SK-N-SH treated with all-trans-retinoic acid at 6 μM for 48 hours (cell line): ENCODE measurements at regions not wholly inside any gene's neighbourhood (a gene's known extent, or its start where the extent isn't known, plus 50 kb on each side); places are given as distances from the start of the nearest gene placed in this dataset.

Experiments
- ATAC-seq: fragments of 200-7000 bp; cut with Tn5 transposase; 3 replicates; pipeline ENCODE4 v1.9.1; 2020; ENCODE audit warnings: mild to moderate bottlenecking, moderate library complexity
- ARNTL ChIP-seq: fragments of 450-650 bp; formaldehyde crosslinking; IDR thresholded peaks from 2 replicates; pipeline ENCODE4 v1.5.0; 2020; ENCODE audit warnings: low read depth, mild to moderate bottlenecking, moderate library complexity, borderline replicate concordance
- BACH2 ChIP-seq: fragments of 250-450 bp; sonication (Bioruptor Pico); IDR thresholded peaks from 2 replicates; pipeline ENCODE4 v1.9.0; 2021; ENCODE audit warnings: mild to moderate bottlenecking, borderline replicate concordance
- CSDC2 ChIP-seq: fragments of 250-450 bp; sonication (Bioruptor Pico); IDR thresholded peaks from 2 replicates; pipeline ENCODE4 v1.5.0; 2020; ENCODE audit warnings: mild to moderate bottlenecking, moderate library complexity
- CSRNP3 ChIP-seq: fragments of 250-450 bp; sonication (Bioruptor Pico); IDR thresholded peaks from 2 replicates; pipeline ENCODE4 v1.5.1; 2021; ENCODE audit warnings: mild to moderate bottlenecking, moderate library complexity
- ESRRG ChIP-seq: fragments of 250-450 bp; sonication (Bioruptor Pico); IDR thresholded peaks from 2 replicates; pipeline ENCODE4 v1.6.1; 2021; ENCODE audit warnings: mild to moderate bottlenecking
- GLIS3 ChIP-seq: fragments of 250-450 bp; sonication (Bioruptor Pico); IDR thresholded peaks from 2 replicates; pipeline ENCODE4 v1.5.0; 2020; ENCODE audit warnings: mild to moderate bottlenecking, moderate library complexity
- ISL1 ChIP-seq: fragments of 250-450 bp; sonication (Bioruptor Pico); IDR thresholded peaks from 2 replicates; pipeline ENCODE4 v2.1.2; 2022; ENCODE audit warnings: mild to moderate bottlenecking, moderate library complexity
- OSR1 ChIP-seq: fragments of 250-450 bp; sonication (Bioruptor Pico); IDR thresholded peaks from 2 replicates; pipeline ENCODE4 v1.8.0; 2022; ENCODE audit warnings: moderate library complexity, mild to moderate bottlenecking, inconsistent platforms
- PATZ1 ChIP-seq: fragments of 250-450 bp; sonication (Bioruptor Pico); IDR thresholded peaks from 2 replicates; pipeline ENCODE4 v1.8.0; 2020; ENCODE audit warnings: mild to moderate bottlenecking, moderate library complexity, borderline replicate concordance
- POU6F1 ChIP-seq: fragments of 250-450 bp; sonication (Bioruptor Pico); IDR thresholded peaks from 2 replicates; pipeline ENCODE4 v1.8.0; 2021; ENCODE audit warnings: low read depth, mild to moderate bottlenecking, moderate library complexity, borderline replicate concordance
- PPARA ChIP-seq: fragments of 250-450 bp; sonication (Bioruptor Pico); IDR thresholded peaks from 2 replicates; pipeline ENCODE4 v1.5.0; 2020; ENCODE audit warnings: mild to moderate bottlenecking, borderline replicate concordance
- RARB ChIP-seq: fragments of 250-450 bp; sonication (Bioruptor Pico); IDR thresholded peaks from 2 replicates; pipeline ENCODE4 v1.8.0; 2021; ENCODE audit warnings: mild to moderate bottlenecking, moderate library complexity
- SNAI2 ChIP-seq: fragments of 250-450 bp; sonication (Bioruptor Pico); IDR thresholded peaks from 2 replicates; pipeline ENCODE4 v1.5.0; 2020; ENCODE audit warnings: mild to moderate bottlenecking, moderate library complexity
- TCF4 ChIP-seq: fragments of 250-450 bp; sonication (Bioruptor Pico); IDR thresholded peaks from 2 replicates; pipeline ENCODE4 v1.8.0; 2021; ENCODE audit warnings: mild to moderate bottlenecking, moderate library complexity, borderline replicate concordance
- TOX ChIP-seq: fragments of 250-450 bp; sonication (Bioruptor Pico); IDR thresholded peaks from 2 replicates; pipeline ENCODE4 v1.8.0; 2021; ENCODE audit warnings: mild to moderate bottlenecking, moderate library complexity, borderline replicate concordance
- ZC3H10 ChIP-seq: fragments of 250-450 bp; sonication (Bioruptor Pico); IDR thresholded peaks from 2 replicates; pipeline ENCODE4 v1.5.1; 2021; ENCODE audit warnings: mild to moderate bottlenecking, moderate library complexity
- ZFP3 ChIP-seq: fragments of 250-450 bp; sonication (Bioruptor Pico); IDR thresholded peaks from 2 replicates; pipeline ENCODE4 v1.5.0; 2020; ENCODE audit warnings: mild to moderate bottlenecking, moderate library complexity
- ZNF565 ChIP-seq: fragments of 450-650 bp; formaldehyde crosslinking; conservative IDR thresholded peaks from 2 replicates; pipeline ENCODE4 v1.5.0; 2020; ENCODE audit warnings: low read depth, mild to moderate bottlenecking, moderate library complexity
- ZNF70 ChIP-seq: fragments of 450-650 bp; formaldehyde crosslinking; IDR thresholded peaks from 2 replicates; pipeline ENCODE4 v1.5.0; 2020; ENCODE audit warnings: mild to moderate bottlenecking, moderate library complexity
- ZNF8 ChIP-seq: fragments of 450-650 bp; formaldehyde crosslinking; IDR thresholded peaks from 2 replicates; pipeline ENCODE4 v1.5.0; 2020; ENCODE audit warnings: mild to moderate bottlenecking, moderate library complexity
- TF ChIP-seq, protein P1 (sequence below): fragments of 250-450 bp; sonication (Bioruptor Pico); IDR thresholded peaks from 2 replicates; pipeline ENCODE4 v1.5.1; 2020; ENCODE audit warnings: low read depth, mild to moderate bottlenecking, moderate library complexity
- TF ChIP-seq, protein P2 (sequence below): fragments of 250-450 bp; sonication (Bioruptor Pico); IDR thresholded peaks from 2 replicates; pipeline ENCODE4 v1.5.0; 2020; ENCODE audit warnings: mild to moderate bottlenecking, moderate library complexity

DNA sequence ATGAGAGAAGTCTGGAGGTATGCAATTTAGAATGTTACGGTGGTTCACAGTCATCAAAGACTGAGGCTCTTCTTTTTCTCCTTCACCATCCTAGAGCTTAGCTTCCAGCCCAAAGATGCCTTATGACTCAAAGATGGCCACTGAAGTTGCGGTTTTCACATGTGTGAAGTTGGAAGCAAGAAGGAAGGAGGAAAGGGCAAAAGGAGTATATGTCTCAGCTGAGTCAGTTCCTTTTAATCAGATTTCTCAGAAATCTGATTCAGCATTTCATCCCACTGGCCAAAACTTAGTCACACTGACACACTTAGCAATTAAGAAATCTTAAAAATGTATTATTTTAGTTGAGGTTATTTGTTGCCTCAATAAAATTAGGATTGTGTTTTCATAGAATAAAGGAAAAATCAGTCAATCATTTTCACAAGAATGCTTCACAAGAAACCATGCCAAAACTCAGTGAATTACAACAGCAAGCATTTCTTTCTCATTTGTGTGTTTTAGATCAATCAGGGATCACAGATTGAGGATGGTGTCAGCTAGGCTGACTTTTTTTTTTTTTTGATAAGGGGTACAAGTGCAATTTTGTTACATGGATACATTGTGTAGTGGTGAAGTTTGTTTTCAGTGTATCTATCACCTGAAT is 211.1 kb upstream of the GADL1 start:
- TF ChIP-seq PPARA (CRISPR knock-in tag) = no peak
- TF ChIP-seq ZC3H10 (CRISPR knock-in tag) = no peak
- no peak for TF ChIP-seq ZNF8 (CRISPR knock-in tag)
- no peak for TF ChIP-seq BACH2 (CRISPR knock-in tag)
- TF ChIP-seq, all 23 proteins: peak for 0

GRCh38 chr3:31106204-31106603 is 211.7 kb upstream of the GADL1 start:
- ATAC-seq = peak; percentile 51
- TF ChIP-seq ESRRG (CRISPR knock-in tag) (no peak), GLIS3 (CRISPR knock-in tag) (no peak), CSDC2 (CRISPR knock-in tag) (no peak), ZNF565 (CRISPR knock-in tag) (no peak), ZFP3 (CRISPR knock-in tag) (no peak), RARB (CRISPR knock-in tag) (no peak), ZNF70 (CRISPR knock-in tag) (no peak), ZC3H10 (CRISPR knock-in tag) (no peak), OSR1 (CRISPR knock-in tag) (no peak), TOX (CRISPR knock-in tag) (no peak), ISL1 (CRISPR knock-in tag) (no peak), CSRNP3 (CRISPR knock-in tag) (no peak), BACH2 (CRISPR knock-in tag) (no peak), PATZ1 (no peak), SNAI2 (CRISPR knock-in tag) (no peak), PPARA (CRISPR knock-in tag) (no peak)
- TF ChIP-seq, all 23 proteins: peak for 0

More for the DNA sequence above, 211.1 kb upstream of the GADL1 start:
- ATAC-seq = peak; percentile 96

DNA sequence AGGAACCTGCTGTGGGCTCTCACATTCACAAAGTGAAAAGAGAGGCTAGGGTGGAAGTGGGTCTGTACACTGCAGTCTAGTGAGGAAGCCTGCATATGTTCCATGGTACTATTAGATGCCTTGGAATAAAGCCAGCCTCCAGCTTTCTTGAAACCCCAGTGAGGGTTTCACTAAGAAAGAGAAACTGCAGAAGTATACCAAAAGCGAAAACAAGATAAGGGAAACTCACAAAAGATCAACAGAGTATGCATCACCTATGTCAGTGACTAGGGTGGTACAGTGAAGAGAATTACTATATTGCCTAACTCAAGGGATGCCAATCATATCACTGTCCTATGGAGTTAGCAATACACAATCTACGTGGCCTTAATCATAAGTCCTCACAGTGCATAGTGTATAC is 212.5 kb upstream of the GADL1 start:
- TF ChIP-seq ZC3H10 (CRISPR knock-in tag) (no peak), ISL1 (CRISPR knock-in tag) (no peak), PPARA (CRISPR knock-in tag) (no peak), RARB (CRISPR knock-in tag) (no peak), GLIS3 (CRISPR knock-in tag) (no peak), OSR1 (CRISPR knock-in tag) (no peak), BACH2 (CRISPR knock-in tag) (no peak), ARNTL (CRISPR knock-in tag) (no peak), ESRRG (CRISPR knock-in tag) (no peak), POU6F1 (no peak), TCF4 (CRISPR knock-in tag) (no peak), CSRNP3 (CRISPR knock-in tag) (no peak), ZNF565 (CRISPR knock-in tag) (no peak), ZNF8 (CRISPR knock-in tag) (no peak), ZNF70 (CRISPR knock-in tag) (no peak), TOX (CRISPR knock-in tag) (no peak), CSDC2 (CRISPR knock-in tag) (no peak)
- TF ChIP-seq, protein P1, sequence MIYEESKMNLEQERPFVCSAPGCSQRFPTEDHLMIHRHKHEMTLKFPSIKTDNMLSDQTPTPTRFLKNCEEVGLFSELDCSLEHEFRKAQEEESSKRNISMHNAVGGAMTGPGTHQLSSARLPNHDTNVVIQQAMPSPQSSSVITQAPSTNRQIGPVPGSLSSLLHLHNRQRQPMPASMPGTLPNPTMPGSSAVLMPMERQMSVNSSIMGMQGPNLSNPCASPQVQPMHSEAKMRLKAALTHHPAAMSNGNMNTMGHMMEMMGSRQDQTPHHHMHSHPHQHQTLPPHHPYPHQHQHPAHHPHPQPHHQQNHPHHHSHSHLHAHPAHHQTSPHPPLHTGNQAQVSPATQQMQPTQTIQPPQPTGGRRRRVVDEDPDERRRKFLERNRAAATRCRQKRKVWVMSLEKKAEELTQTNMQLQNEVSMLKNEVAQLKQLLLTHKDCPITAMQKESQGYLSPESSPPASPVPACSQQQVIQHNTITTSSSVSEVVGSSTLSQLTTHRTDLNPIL = no peak
- TF ChIP-seq, protein P2, sequence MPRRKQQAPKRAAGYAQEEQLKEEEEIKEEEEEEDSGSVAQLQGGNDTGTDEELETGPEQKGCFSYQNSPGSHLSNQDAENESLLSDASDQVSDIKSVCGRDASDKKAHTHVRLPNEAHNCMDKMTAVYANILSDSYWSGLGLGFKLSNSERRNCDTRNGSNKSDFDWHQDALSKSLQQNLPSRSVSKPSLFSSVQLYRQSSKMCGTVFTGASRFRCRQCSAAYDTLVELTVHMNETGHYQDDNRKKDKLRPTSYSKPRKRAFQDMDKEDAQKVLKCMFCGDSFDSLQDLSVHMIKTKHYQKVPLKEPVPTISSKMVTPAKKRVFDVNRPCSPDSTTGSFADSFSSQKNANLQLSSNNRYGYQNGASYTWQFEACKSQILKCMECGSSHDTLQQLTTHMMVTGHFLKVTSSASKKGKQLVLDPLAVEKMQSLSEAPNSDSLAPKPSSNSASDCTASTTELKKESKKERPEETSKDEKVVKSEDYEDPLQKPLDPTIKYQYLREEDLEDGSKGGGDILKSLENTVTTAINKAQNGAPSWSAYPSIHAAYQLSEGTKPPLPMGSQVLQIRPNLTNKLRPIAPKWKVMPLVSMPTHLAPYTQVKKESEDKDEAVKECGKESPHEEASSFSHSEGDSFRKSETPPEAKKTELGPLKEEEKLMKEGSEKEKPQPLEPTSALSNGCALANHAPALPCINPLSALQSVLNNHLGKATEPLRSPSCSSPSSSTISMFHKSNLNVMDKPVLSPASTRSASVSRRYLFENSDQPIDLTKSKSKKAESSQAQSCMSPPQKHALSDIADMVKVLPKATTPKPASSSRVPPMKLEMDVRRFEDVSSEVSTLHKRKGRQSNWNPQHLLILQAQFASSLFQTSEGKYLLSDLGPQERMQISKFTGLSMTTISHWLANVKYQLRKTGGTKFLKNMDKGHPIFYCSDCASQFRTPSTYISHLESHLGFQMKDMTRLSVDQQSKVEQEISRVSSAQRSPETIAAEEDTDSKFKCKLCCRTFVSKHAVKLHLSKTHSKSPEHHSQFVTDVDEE (CRISPR knock-in tag) = no peak
- ATAC-seq = no peak
